ENCODE measurements at regions not wholly inside any gene's neighbourhood (a gene's known extent, or its start where the extent isn't known, plus 50 kb on each side); places are given as distances from the start of the nearest gene placed in this dataset.

- TF ChIP-seq ATF3 (CRISPR knock-in tag; conservative IDR thresholded peaks at IDR 0.05), result no peak
Observed at GRCh38 chr7:49088017-49088416, 163.7 kb downstream of the CDC14C start (continued).

- no peaks in the 10 kb centered on the region for H3K9me3 Mint-ChIP-seq
- H3K27ac Mint-ChIP-seq, result peak overlapping the region; percentile 97
- DNase-seq (ENCODE audit: low spot score) (no peak), ATAC-seq (peak; percentile 96)
- no peaks in the 10 kb centered on the region for H3K27me3 Mint-ChIP-seq (ENCODE audit: low read depth)
- H3K4me3 Mint-ChIP-seq, result peak overlapping the region; percentile 21; the same call in 1 of the 2 replicates
- TF ChIP-seq TEAD1 (CRISPR knock-in tag; IDR thresholded peaks at IDR 0.05) (peak; percentile 37; the same call in 1 of the 2 replicates), AR (CRISPR knock-in tag; IDR thresholded peaks at IDR 0.05) (no peak), SMAD3 (CRISPR knock-in tag; IDR thresholded peaks at IDR 0.05; ENCODE audit: borderline replicate concordance) (no peak), USF2 (CRISPR knock-in tag; IDR thresholded peaks at IDR 0.05) (no peak)
- peaks cover 46% of the 10 kb centered on the region for H3K4me1 Mint-ChIP-seq
- CTCF ChIA-PET, result interaction anchor here (0.7 kb wide), 1 partner anchor 10 kb away, joined by 5 read pairs; no protein-coding TSS in a partner anchor
- POLR2A ChIA-PET, result no interaction called here
- H3K36me3 Mint-ChIP-seq, result no peaks in the 10 kb centered on the region
Observed at GRCh38 chr7:49089717-49090116, 165.4 kb downstream of the CDC14C start.

- Mint-ChIP-seq H3K27me3 (ENCODE audit: low read depth) (no peaks in the 10 kb centered on the region), H3K36me3 (no peaks in the 10 kb centered on the region), H3K4me3 (no peak overlapping the region), H3K27ac (peak overlapping the region; percentile 64), H3K9me3 (no peaks in the 10 kb centered on the region), H3K4me1 (peaks cover 56% of the 10 kb centered on the region)
- DNase-seq (ENCODE audit: low spot score) (no peak), ATAC-seq (no peak)
- POLR2A ChIA-PET, result no interaction called here
- CTCF ChIA-PET, result interaction anchor here (1.4 kb wide), 1 partner anchor 89 kb away, joined by 3 read pairs; no protein-coding TSS in a partner anchor
- TF ChIP-seq PREB (CRISPR knock-in tag; IDR thresholded peaks at IDR 0.05; ENCODE audit: borderline replicate concordance), result no peak
- no peak for TF ChIP-seq ZNF532 (CRISPR knock-in tag; IDR thresholded peaks at IDR 0.05; ENCODE audit: borderline replicate concordance)
- TF ChIP-seq E2F4 (CRISPR knock-in tag; IDR thresholded peaks at IDR 0.05; ENCODE audit: borderline replicate concordance, low read depth), result no peak
- no peak for TF ChIP-seq FOXP4 (CRISPR knock-in tag; IDR thresholded peaks at IDR 0.05)
- TF ChIP-seq ATF3 (CRISPR knock-in tag; conservative IDR thresholded peaks at IDR 0.05), result no peak
- no peak for TF ChIP-seq JAZF1 (CRISPR knock-in tag; IDR thresholded peaks at IDR 0.05)
- no peak for TF ChIP-seq FOXK1 (CRISPR knock-in tag; IDR thresholded peaks at IDR 0.05)
- TF ChIP-seq SP1 (CRISPR knock-in tag; conservative IDR thresholded peaks at IDR 0.05), result no peak
- TF ChIP-seq AR (CRISPR knock-in tag; IDR thresholded peaks at IDR 0.05), result no peak
- TF ChIP-seq CTCF (IDR thresholded peaks at IDR 0.05), result no peak
Observed at GRCh38 chr7:49091089-49091488, 166.7 kb downstream of the CDC14C start.
